B cell (primary cell): ENCODE measurements at regions not wholly inside any gene's neighbourhood (a gene's known extent, or its start where the extent isn't known, plus 50 kb on each side); places are given as distances from the start of the nearest gene placed in this dataset.

Experiments used
- CTCF ChIP-seq: fragments of 200-600 bp; IDR thresholded peaks from one replicate; pipeline ENCODE4 v1.8.0; 2022; ENCODE audit warnings: antibody characterized with exemption, mild to moderate bottlenecking
- EZH2 ChIP-seq: IDR thresholded peaks from 2 replicates; pipeline ENCODE4 v1.6.1; 2012; ENCODE audit warnings: borderline replicate concordance, low read depth, mild to moderate bottlenecking, moderate library complexity, low read length; ENCODE audit not compliant: insufficient read depth, poor library complexity, severe bottlenecking

GRCh38 chr15:37166402-37166801, 66.1 kb upstream of the MEIS2 start:
- TF ChIP-seq EZH2 (no peak), CTCF (no peak)
